Caco-2 (cell line): ENCODE measurements at regions not wholly inside any gene's neighbourhood (a gene's known extent, or its start where the extent isn't known, plus 50 kb on each side); places are given as distances from the start of the nearest gene placed in this dataset.

Experiments used
- BruUV-seq: library from RNA; stranded (reverse); fragments of 400-500 nt; replicated peaks from 2 replicates; lab custom pipeline; 2021; lab: Mats Ljungman, UMichigan
- CTCF ChIA-PET: fragments of 300-600 bp; sonication (Branson Sonifier 250); formaldehyde crosslinking; loops from one replicate; lab custom pipeline; 2022; ENCODE audit warnings: antibody characterized with exemption; lab: Charles Lee
- POLR2A ChIA-PET: fragments of 300-600 bp; sonication (Branson Sonifier 250); formaldehyde crosslinking; loops from one replicate; lab custom pipeline; 2022; ENCODE audit warnings: antibody characterized with exemption; lab: Charles Lee
- DNase-seq, 2 experiments: peaks; one replicate each; pipeline versions ENCODE4 v3.0.0 to v3.0.0-alpha.2; 2020 to 2022
- H3K27me3 ChIP-seq: replicated peaks from 2 replicates; pipeline ENCODE4 v1.6.0; 2011; ENCODE audit warnings: low read length; ENCODE audit not compliant: control insufficient read depth, insufficient read depth
- H3K36me3 ChIP-seq: 2 replicates; pipeline ENCODE4 v1.5.1; 2011; ENCODE audit warnings: low read length; ENCODE audit not compliant: control insufficient read depth, insufficient read depth
- H3K4me1 ChIP-seq: fragments of 250-450 bp; sonication (Bioruptor Pico); 2 replicates; pipeline ENCODE4 v1.5.1; 2020; ENCODE audit warnings: mild to moderate bottlenecking
- H3K4me3 ChIP-seq: 2 replicates; pipeline ENCODE4 v1.5.1; 2011; ENCODE audit warnings: low read depth, mild to moderate bottlenecking, control low read depth, low read length
- H3K9me3 ChIP-seq: fragments of 250-450 bp; sonication (Bioruptor Pico); 2 replicates; pipeline ENCODE4 v1.5.1; 2020; ENCODE audit warnings: mild to moderate bottlenecking, moderate library complexity
- H3K27ac Mint-ChIP-seq: one replicate; pipeline ENCODE4 v1.8.0; 2022; ENCODE audit warnings: mixed read lengths; ENCODE audit not compliant: unreplicated experiment
- H3K27me3 Mint-ChIP-seq: one replicate; pipeline ENCODE4 v1.8.0; 2022; ENCODE audit warnings: mixed read lengths; ENCODE audit not compliant: insufficient read depth, unreplicated experiment
- H3K36me3 Mint-ChIP-seq: one replicate; pipeline ENCODE4 v1.8.0; 2022; ENCODE audit warnings: mild to moderate bottlenecking, mixed read lengths; ENCODE audit not compliant: insufficient read depth, unreplicated experiment
- H3K4me1 Mint-ChIP-seq: one replicate; pipeline ENCODE4 v1.8.0; 2022; ENCODE audit warnings: low read depth, mixed read lengths; ENCODE audit not compliant: unreplicated experiment
- H3K4me3 Mint-ChIP-seq: one replicate; pipeline ENCODE4 v1.8.0; 2022; ENCODE audit warnings: mild to moderate bottlenecking, moderate library complexity, mixed read lengths; ENCODE audit not compliant: unreplicated experiment
- H3K9me3 Mint-ChIP-seq: one replicate; pipeline ENCODE4 v1.8.0; 2022; ENCODE audit warnings: mixed read lengths; ENCODE audit not compliant: unreplicated experiment
- CTCF ChIP-seq, 2 experiments: fragments of 200-600 bp in 1 of 2; IDR thresholded peaks; 1 replicate in 1 of 2; 2 replicates in 1 of 2; pipeline versions ENCODE4 v1.5.1 to v1.8.0; 2011 to 2022; ENCODE audit warnings: antibody characterized with exemption in 1 of 2, control low read depth in 1 of 2, inconsistent platforms in 1 of 2, low read depth in 1 of 2, low read length in 1 of 2, mild to moderate bottlenecking in 1 of 2, moderate library complexity in 1 of 2; ENCODE audit not compliant: insufficient read depth in 1 of 2, severe bottlenecking in 1 of 2, unreplicated experiment in 1 of 2
- intact Hi-C: fragments of 100-400 bp; cut with micrococcal nuclease; formaldehyde crosslinking; loops from one replicate; pipeline ENCODE4 v1.10.0; 2022; ENCODE audit not compliant: unreplicated experiment

DNA sequence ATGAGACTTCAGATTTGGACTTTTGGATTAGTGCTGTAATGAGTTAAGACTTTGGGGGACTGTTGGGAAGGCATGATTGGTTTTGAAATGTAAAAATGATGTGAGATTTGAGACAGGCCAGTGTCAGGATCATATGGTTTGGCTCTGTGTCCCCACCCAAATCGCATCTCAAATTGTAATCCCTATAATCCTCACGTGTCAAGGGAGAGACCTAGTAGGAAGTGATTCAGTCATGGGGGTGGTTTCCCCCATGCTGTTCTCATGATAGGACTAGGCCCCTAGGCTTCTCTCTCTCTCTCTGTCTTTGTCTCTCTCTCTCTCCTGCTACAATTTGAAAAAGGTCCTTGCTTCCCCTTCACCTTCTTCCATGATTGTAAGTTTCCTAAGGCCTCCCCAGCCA, 473.3 kb upstream of the CD180 start:
- Histone ChIP-seq H3K4me1 (no peaks in the 10 kb centered on the region), H3K4me3 (no peak overlapping the region), H3K36me3 (no peaks in the 10 kb centered on the region), H3K27me3 (no peaks in the 10 kb centered on the region), H3K9me3 (no peaks in the 10 kb centered on the region)
- BruUV-seq, result no TSS peak
- peaks cover 29% of the 10 kb centered on the region for H3K9me3 Mint-ChIP-seq
- no peaks in the 10 kb centered on the region for H3K4me1 Mint-ChIP-seq
- H3K27me3 Mint-ChIP-seq, result no peaks in the 10 kb centered on the region
- no peak for DNase-seq
- TF ChIP-seq CTCF (IDR thresholded peaks at IDR 0.05; ENCODE audit: insufficient read depth in 1 of 2, low read depth in 1 of 2, low read length in 1 of 2, severe bottlenecking in 1 of 2, unreplicated experiment in 1 of 2), result no peak
- H3K4me3 Mint-ChIP-seq, result no peak overlapping the region
- ChIA-PET POLR2A (no interaction called here), CTCF (no interaction called here)
- H3K36me3 Mint-ChIP-seq, result no peaks in the 10 kb centered on the region
- intact Hi-C loops, result no loop called here
- H3K27ac Mint-ChIP-seq, result no peak overlapping the region

- CTCF ChIA-PET, result no interaction called here
- Histone ChIP-seq H3K36me3 (no peaks in the 10 kb centered on the region), H3K4me1 (no peaks in the 10 kb centered on the region), H3K4me3 (no peak overlapping the region), H3K9me3 (no peaks in the 10 kb centered on the region), H3K27me3 (no peaks in the 10 kb centered on the region)
- Mint-ChIP-seq H3K36me3 (no peaks in the 10 kb centered on the region), H3K4me1 (no peaks in the 10 kb centered on the region), H3K9me3 (peaks cover 13% of the 10 kb centered on the region), H3K27ac (no peak overlapping the region), H3K27me3 (no peaks in the 10 kb centered on the region), H3K4me3 (no peak overlapping the region)
- POLR2A ChIA-PET, result no interaction called here
- no peak for DNase-seq
- no peak for TF ChIP-seq CTCF (IDR thresholded peaks at IDR 0.05; ENCODE audit: insufficient read depth in 1 of 2, low read depth in 1 of 2, low read length in 1 of 2, severe bottlenecking in 1 of 2, unreplicated experiment in 1 of 2)
- BruUV-seq, result no TSS peak
- intact Hi-C loops, result no loop called here
These were observed 463.6 kb upstream of the CD180 start for GRCh38 chr5:67660149-67660548.

DNA sequence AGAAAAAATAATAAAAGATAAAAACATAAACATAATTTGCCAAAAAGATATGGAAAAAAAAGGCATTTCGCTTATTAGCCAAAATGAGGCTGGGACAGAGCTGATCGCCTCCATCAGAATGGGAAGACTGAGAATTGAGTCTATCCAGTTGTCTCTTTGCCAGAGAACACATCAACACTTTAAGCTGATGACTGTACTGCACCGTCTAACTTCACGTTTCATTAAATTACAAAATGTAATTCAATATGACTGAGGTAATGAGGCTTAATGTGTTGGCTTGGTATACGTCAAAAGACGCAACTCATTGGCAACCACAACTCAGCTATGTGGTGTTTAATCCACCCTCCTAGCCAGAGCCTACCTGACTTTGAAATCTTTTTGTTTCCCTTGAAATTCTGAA, 462.7 kb upstream of the CD180 start:
- H3K36me3 Mint-ChIP-seq, result no peaks in the 10 kb centered on the region
- no peak overlapping the region for H3K27ac Mint-ChIP-seq
- no peak for TF ChIP-seq CTCF (IDR thresholded peaks at IDR 0.05; ENCODE audit: insufficient read depth in 1 of 2, low read depth in 1 of 2, low read length in 1 of 2, severe bottlenecking in 1 of 2, unreplicated experiment in 1 of 2)
- Histone ChIP-seq H3K27me3 (no peaks in the 10 kb centered on the region), H3K4me3 (no peak overlapping the region), H3K36me3 (no peaks in the 10 kb centered on the region), H3K9me3 (no peaks in the 10 kb centered on the region), H3K4me1 (no peaks in the 10 kb centered on the region)
- DNase-seq, result no peak
- intact Hi-C loops, result no loop called here
- no TSS peak for BruUV-seq
- H3K4me3 Mint-ChIP-seq, result no peak overlapping the region
- no peaks in the 10 kb centered on the region for H3K27me3 Mint-ChIP-seq
- POLR2A ChIA-PET, result interaction anchor here (0.5 kb wide), 1 partner anchor 556 kb away, joined by 4 read pairs; no protein-coding TSS in a partner anchor
- H3K4me1 Mint-ChIP-seq, result no peaks in the 10 kb centered on the region
- H3K9me3 Mint-ChIP-seq, result peaks cover 11% of the 10 kb centered on the region
- CTCF ChIA-PET, result no interaction called here
